H9 (cell line): ENCODE measurements at regions not wholly inside any gene's neighbourhood (a gene's known extent, or its start where the extent isn't known, plus 50 kb on each side); places are given as distances from the start of the nearest gene placed in this dataset.

ENCODE experiments used
- DNase-seq: peaks from one replicate; pipeline ENCODE4 v3.0.0-alpha.2; 2017
- H2AFZ ChIP-seq: one replicate; pipeline ENCODE4 v1.6.1; 2013; ENCODE audit warnings: mild to moderate bottlenecking, low read length, control low read depth, moderate library complexity
- H2AK5ac ChIP-seq: 2 replicates; pipeline ENCODE4 v1.6.1; 2013; ENCODE audit warnings: low read length, control low read depth, mixed read lengths; ENCODE audit not compliant: insufficient read length
- H2BK120ac ChIP-seq: one replicate; pipeline ENCODE4 v1.6.1; 2013; ENCODE audit warnings: low read depth, mild to moderate bottlenecking, low read length, control low read depth, inconsistent platforms; ENCODE audit not compliant: poor library complexity, severe bottlenecking
- H2BK12ac ChIP-seq: 2 replicates; pipeline ENCODE4 v1.6.1; 2013; ENCODE audit warnings: low read length, control low read depth, mixed read lengths, low read depth; ENCODE audit not compliant: insufficient read length
- H2BK15ac ChIP-seq: 2 replicates; pipeline ENCODE4 v1.6.1; 2013; ENCODE audit warnings: low read depth, low read length, control low read depth
- H2BK20ac ChIP-seq: one replicate; pipeline ENCODE4 v1.6.1; 2013; ENCODE audit warnings: low read depth, mild to moderate bottlenecking, low read length, control low read depth, inconsistent platforms; ENCODE audit not compliant: poor library complexity, severe bottlenecking
- H2BK5ac ChIP-seq: 2 replicates; pipeline ENCODE4 v1.6.1; 2013; ENCODE audit warnings: low read length, control low read depth, mixed read lengths; ENCODE audit not compliant: insufficient read length
- H3K14ac ChIP-seq: 2 replicates; pipeline ENCODE4 v1.6.1; 2013; ENCODE audit warnings: low read length, control low read depth; ENCODE audit not compliant: insufficient read depth
- H3K18ac ChIP-seq: 2 replicates; pipeline ENCODE4 v1.6.1; 2013; ENCODE audit warnings: low read depth, mild to moderate bottlenecking, mixed read lengths, low read length, control low read depth; ENCODE audit not compliant: insufficient read length
- H3K23ac ChIP-seq: 2 replicates; pipeline ENCODE4 v1.6.1; 2013; ENCODE audit warnings: low read length, control low read depth, mixed read lengths, low read depth; ENCODE audit not compliant: insufficient read length
- H3K23me2 ChIP-seq: 2 replicates; pipeline ENCODE4 v1.6.1; 2013; ENCODE audit warnings: low read depth, mild to moderate bottlenecking, mixed read lengths, low read length, control low read depth; ENCODE audit not compliant: insufficient read length, poor library complexity, severe bottlenecking
- H3K27ac ChIP-seq: 2 replicates; pipeline ENCODE4 v1.5.1; 2013; ENCODE audit warnings: low read length, control low read depth, mixed read lengths, low read depth; ENCODE audit not compliant: insufficient read length
- H3K27me3 ChIP-seq: 2 replicates; pipeline ENCODE4 v1.6.1; 2013; ENCODE audit warnings: low read length, control low read depth, inconsistent platforms; ENCODE audit not compliant: insufficient read depth
- H3K4ac ChIP-seq: 2 replicates; pipeline ENCODE4 v1.6.1; 2013; ENCODE audit warnings: low read depth, mild to moderate bottlenecking, control low read depth, inconsistent platforms, low read length, moderate library complexity
- H3K4me1 ChIP-seq: 2 replicates; pipeline ENCODE4 v1.6.1; 2013; ENCODE audit warnings: low read length, control low read depth, inconsistent platforms; ENCODE audit not compliant: insufficient read depth
- H3K4me2 ChIP-seq: 2 replicates; pipeline ENCODE4 v1.6.1; 2013; ENCODE audit warnings: low read length, control low read depth, mixed read lengths; ENCODE audit not compliant: insufficient read length, insufficient read depth
- H3K56ac ChIP-seq: 2 replicates; pipeline ENCODE4 v1.6.1; 2013; ENCODE audit warnings: low read depth, mild to moderate bottlenecking, mixed read lengths, low read length, control low read depth; ENCODE audit not compliant: insufficient read length
- H3K79me1 ChIP-seq: 2 replicates; pipeline ENCODE4 v1.6.1; 2013; ENCODE audit warnings: low read depth, mild to moderate bottlenecking, moderate library complexity, low read length, control low read depth, inconsistent platforms; ENCODE audit not compliant: insufficient read depth, poor library complexity, severe bottlenecking
- H3K79me2 ChIP-seq: 2 replicates; pipeline ENCODE4 v1.6.1; 2013; ENCODE audit warnings: low read length, control low read depth, inconsistent platforms; ENCODE audit not compliant: insufficient read depth
- H3K9ac ChIP-seq: 2 replicates; pipeline ENCODE4 v1.6.1; 2013; ENCODE audit warnings: low read length, control low read depth, mixed read lengths; ENCODE audit not compliant: insufficient read length; ENCODE audit errors: extremely low read depth
- H3K9me3 ChIP-seq: one replicate; pipeline ENCODE4 v1.6.1; 2013; ENCODE audit warnings: low read depth, low read length, inconsistent platforms; ENCODE audit not compliant: control insufficient read depth
- H3T11ph ChIP-seq: one replicate; pipeline ENCODE4 v1.6.1; 2013; ENCODE audit warnings: mild to moderate bottlenecking, low read length, control low read depth, inconsistent platforms
- H4K20me1 ChIP-seq: one replicate; pipeline ENCODE4 v1.6.1; 2013; ENCODE audit not compliant: control insufficient read depth, insufficient read length, insufficient read depth
- H4K5ac ChIP-seq: 2 replicates; pipeline ENCODE4 v1.6.1; 2013; ENCODE audit warnings: low read depth, mild to moderate bottlenecking, mixed read lengths, low read length, control low read depth; ENCODE audit not compliant: insufficient read length
- H4K8ac ChIP-seq: replicated peaks from 2 replicates; pipeline ENCODE4 v1.6.1; 2013; ENCODE audit warnings: low read length, control low read depth, mixed read lengths, low read depth; ENCODE audit not compliant: insufficient read length
- H4K91ac ChIP-seq: 2 replicates; pipeline ENCODE4 v1.6.1; 2013; ENCODE audit warnings: low read depth, mild to moderate bottlenecking, moderate library complexity, mixed read lengths, low read length, control low read depth; ENCODE audit not compliant: insufficient read length
- H3K27ac Mint-ChIP-seq, 3 experiments: 2 replicates in 2 of 3; 3 replicates in 1 of 3; pipeline ENCODE4 v1.8.0; 2020 to 2021; ENCODE audit warnings: mixed read lengths in 3 of 3, mild to moderate bottlenecking in 1 of 3, moderate library complexity in 1 of 3
- H3K27me3 Mint-ChIP-seq: 2 replicates; pipeline ENCODE4 v1.8.0; 2021; ENCODE audit warnings: low read depth, mild to moderate bottlenecking, moderate library complexity, mixed read lengths
- H3K36me3 Mint-ChIP-seq, 3 experiments: 2 replicates in 2 of 3; 3 replicates in 1 of 3; pipeline ENCODE4 v1.8.0; 2020 to 2021; ENCODE audit warnings: low read depth in 3 of 3, mixed read lengths in 3 of 3; ENCODE audit not compliant: insufficient read depth in 1 of 3
- H3K4me1 Mint-ChIP-seq, 2 experiments: 2 replicates each; pipeline ENCODE4 v1.8.0; 2020; ENCODE audit warnings: mixed read lengths in 2 of 2
- H3K4me3 Mint-ChIP-seq, 2 experiments: 2 replicates in 1 of 2; 3 replicates in 1 of 2; pipeline ENCODE4 v1.8.0; 2020 to 2021; ENCODE audit warnings: mild to moderate bottlenecking in 2 of 2, mixed read lengths in 2 of 2, moderate library complexity in 1 of 2
- H3K9me3 Mint-ChIP-seq, 2 experiments: 2 replicates in 1 of 2; 3 replicates in 1 of 2; pipeline ENCODE4 v1.8.0; 2020; ENCODE audit warnings: mild to moderate bottlenecking in 2 of 2, mixed read lengths in 2 of 2, moderate library complexity in 1 of 2
- WGBS: extraction: QIAGEN DNeasy Blood & Tissue Kit; methylation state at CpG from one replicate; pipeline ENCODE4 v1.1.7; 2013; ENCODE audit warnings: missing lambda C conversion rate, low lambda C conversion rate, mixed read lengths; ENCODE audit not compliant: insufficient read length; ENCODE audit errors: extremely low coverage; 5-methylcytosine and 5-hydroxymethylcytosine counted together
- TF ChIP-seq, protein P1 (sequence below): fragments of 200-600 bp; sonication (generic); conservative IDR thresholded peaks from 3 replicates; pipeline ENCODE4 v1.8.0; 2021; ENCODE audit warnings: antibody characterized with exemption, mild to moderate bottlenecking

DNA sequence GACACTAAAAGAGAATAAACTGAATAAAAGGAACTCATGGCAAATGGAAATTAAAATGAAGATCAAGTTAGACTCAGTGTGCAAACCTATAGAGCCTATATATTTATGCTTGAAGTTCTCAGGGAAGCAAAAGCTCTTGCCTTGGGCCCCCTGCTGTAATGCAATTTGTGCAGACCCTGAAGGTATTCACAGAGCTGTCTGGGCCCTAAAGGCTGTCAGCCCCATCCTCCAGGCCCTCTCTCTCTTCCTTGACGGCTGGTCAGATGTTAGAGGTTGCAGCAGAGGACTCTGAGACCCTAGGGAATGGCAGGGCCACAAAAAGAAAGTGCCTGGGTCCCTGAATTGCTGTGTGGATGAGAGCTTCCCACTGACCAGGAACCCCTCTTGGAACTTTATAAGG, 283.9 kb upstream of the TUT7 start:
- Histone ChIP-seq H2BK15ac (no peak overlapping the region), H3K18ac (no peak overlapping the region), H2BK20ac (no peak overlapping the region), H3K9me3 (no peaks in the 10 kb centered on the region), H3K79me1 (no peaks in the 10 kb centered on the region), H2BK5ac (no peak overlapping the region), H3K23me2 (no peaks in the 10 kb centered on the region), H3K4me1 (no peaks in the 10 kb centered on the region), H3K9ac (no peak overlapping the region), H3K4ac (no peak overlapping the region), H3K27ac (no peak overlapping the region), H4K8ac (no peak overlapping the region), H3K27me3 (no peaks in the 10 kb centered on the region), H3K56ac (no peak overlapping the region), H3K79me2 (no peaks in the 10 kb centered on the region), H4K5ac (no peak overlapping the region), H3K14ac (no peak overlapping the region), H4K20me1 (no peaks in the 10 kb centered on the region), H3K23ac (no peak overlapping the region), H3K4me2 (no peak overlapping the region), H4K91ac (no peak overlapping the region), H2BK12ac (no peak overlapping the region), H3T11ph (no peak overlapping the region), H2AFZ (no peak overlapping the region), H2AK5ac (no peak overlapping the region), H2BK120ac (no peak overlapping the region)
- Mint-ChIP-seq H3K4me3 (no peak overlapping the region), H3K4me1 (peaks cover 8 to 15% of the 10 kb centered on the region in 2 experiments), H3K27me3 (peaks cover 1% of the 10 kb centered on the region), H3K27ac (no peak overlapping the region), H3K36me3 (no peaks in the 10 kb centered on the region; a peak in 2 of 7 replicates), H3K9me3 (peaks cover 3 to 7% of the 10 kb centered on the region in 2 experiments; a peak in 3 of 5 replicates)
- no peak for DNase-seq
- WGBS = no CpG with 5 or more reads among the region's 1 CpG
- TF ChIP-seq, protein P1, sequence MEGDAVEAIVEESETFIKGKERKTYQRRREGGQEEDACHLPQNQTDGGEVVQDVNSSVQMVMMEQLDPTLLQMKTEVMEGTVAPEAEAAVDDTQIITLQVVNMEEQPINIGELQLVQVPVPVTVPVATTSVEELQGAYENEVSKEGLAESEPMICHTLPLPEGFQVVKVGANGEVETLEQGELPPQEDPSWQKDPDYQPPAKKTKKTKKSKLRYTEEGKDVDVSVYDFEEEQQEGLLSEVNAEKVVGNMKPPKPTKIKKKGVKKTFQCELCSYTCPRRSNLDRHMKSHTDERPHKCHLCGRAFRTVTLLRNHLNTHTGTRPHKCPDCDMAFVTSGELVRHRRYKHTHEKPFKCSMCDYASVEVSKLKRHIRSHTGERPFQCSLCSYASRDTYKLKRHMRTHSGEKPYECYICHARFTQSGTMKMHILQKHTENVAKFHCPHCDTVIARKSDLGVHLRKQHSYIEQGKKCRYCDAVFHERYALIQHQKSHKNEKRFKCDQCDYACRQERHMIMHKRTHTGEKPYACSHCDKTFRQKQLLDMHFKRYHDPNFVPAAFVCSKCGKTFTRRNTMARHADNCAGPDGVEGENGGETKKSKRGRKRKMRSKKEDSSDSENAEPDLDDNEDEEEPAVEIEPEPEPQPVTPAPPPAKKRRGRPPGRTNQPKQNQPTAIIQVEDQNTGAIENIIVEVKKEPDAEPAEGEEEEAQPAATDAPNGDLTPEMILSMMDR = no peak
